ENCODE measurements at regions not wholly inside any gene's neighbourhood (a gene's known extent, or its start where the extent isn't known, plus 50 kb on each side); places are given as distances from the start of the nearest gene placed in this dataset. TPM values are rescaled to one million over a fixed set of nuclear protein-coding genes. Genes with fewer than 3 reads are reported as not detected.

- no peak for TF ChIP-seq ZNF462 (CRISPR knock-in tag; IDR thresholded peaks at IDR 0.05)
- no peak for TF ChIP-seq EZH2phosphoT487 (IDR thresholded peaks at IDR 0.05; ENCODE audit: unreplicated experiment)
Observed at GRCh38 chr3:111485086-111485485, 56.9 kb upstream of the CD96 start (continued).

Small RNAs in the stretch of these regions (small RNA-seq; reads per million reads assigned to genes)
- gene ATP6V0CP2 (ENCODE audit: low replicate concordance): not detected
